ENCODE measurements at regions not wholly inside any gene's neighbourhood (a gene's known extent, or its start where the extent isn't known, plus 50 kb on each side); places are given as distances from the start of the nearest gene placed in this dataset.

GRCh38 chr12:39062266-39062996 lies 157.0 kb upstream of the CPNE8 start:
- no peak for DNase-seq (ENCODE audit: insufficient read length, low spot score)
- no peak for FAIRE-seq
- TF ChIP-seq, protein P1, sequence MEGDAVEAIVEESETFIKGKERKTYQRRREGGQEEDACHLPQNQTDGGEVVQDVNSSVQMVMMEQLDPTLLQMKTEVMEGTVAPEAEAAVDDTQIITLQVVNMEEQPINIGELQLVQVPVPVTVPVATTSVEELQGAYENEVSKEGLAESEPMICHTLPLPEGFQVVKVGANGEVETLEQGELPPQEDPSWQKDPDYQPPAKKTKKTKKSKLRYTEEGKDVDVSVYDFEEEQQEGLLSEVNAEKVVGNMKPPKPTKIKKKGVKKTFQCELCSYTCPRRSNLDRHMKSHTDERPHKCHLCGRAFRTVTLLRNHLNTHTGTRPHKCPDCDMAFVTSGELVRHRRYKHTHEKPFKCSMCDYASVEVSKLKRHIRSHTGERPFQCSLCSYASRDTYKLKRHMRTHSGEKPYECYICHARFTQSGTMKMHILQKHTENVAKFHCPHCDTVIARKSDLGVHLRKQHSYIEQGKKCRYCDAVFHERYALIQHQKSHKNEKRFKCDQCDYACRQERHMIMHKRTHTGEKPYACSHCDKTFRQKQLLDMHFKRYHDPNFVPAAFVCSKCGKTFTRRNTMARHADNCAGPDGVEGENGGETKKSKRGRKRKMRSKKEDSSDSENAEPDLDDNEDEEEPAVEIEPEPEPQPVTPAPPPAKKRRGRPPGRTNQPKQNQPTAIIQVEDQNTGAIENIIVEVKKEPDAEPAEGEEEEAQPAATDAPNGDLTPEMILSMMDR (IDR thresholded peaks at IDR 0.05; ENCODE audit: insufficient read depth, missing control alignments), result no peak

DNA sequence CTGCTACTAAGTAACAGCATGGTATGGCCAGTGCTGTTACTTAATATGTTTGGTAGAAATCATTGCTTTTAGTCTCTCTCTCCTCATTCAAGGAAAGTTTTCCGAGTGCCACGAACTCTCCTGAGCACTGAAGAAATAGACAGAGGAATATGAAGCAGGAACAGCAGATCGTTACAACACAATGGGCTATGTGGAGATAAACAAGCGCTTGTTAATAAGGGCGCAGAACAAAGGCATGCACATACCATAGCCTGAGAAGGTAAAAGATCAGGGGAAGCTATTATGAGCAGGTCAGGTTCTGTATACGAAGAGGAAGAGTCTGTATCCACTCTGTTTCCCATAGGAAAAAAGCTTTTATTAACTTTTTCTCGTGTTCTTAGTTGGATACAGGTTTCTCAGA lies 156.2 kb upstream of the CPNE8 start:
- FAIRE-seq (no peak), DNase-seq (ENCODE audit: insufficient read length, low spot score) (no peak)
- TF ChIP-seq, protein P1 (IDR thresholded peaks at IDR 0.05; ENCODE audit: insufficient read depth, missing control alignments), result no peak

DNA sequence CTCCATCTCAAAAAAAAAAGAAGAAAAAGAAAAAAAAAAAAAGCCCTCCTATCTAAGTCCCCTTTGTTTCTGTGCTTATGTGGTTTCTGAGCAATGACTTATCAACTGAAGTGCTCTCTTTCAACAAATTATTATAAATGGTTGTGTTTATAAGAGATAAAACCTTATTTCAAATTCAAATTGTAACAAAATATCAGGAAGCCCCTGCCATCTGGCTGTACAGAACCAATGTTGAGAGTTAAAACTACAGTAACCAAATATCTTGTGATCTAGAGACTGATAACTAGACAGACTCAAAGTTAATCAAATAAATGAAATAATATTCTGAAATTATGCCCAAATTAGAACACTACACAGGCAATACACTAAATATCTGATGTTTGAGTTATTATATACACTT lies 143.0 kb upstream of the CPNE8 start:
- TF ChIP-seq, protein P1 (IDR thresholded peaks at IDR 0.05; ENCODE audit: insufficient read depth, missing control alignments), result no peak
- no peak for FAIRE-seq
- no peak for DNase-seq (ENCODE audit: insufficient read length, low spot score)

DNA sequence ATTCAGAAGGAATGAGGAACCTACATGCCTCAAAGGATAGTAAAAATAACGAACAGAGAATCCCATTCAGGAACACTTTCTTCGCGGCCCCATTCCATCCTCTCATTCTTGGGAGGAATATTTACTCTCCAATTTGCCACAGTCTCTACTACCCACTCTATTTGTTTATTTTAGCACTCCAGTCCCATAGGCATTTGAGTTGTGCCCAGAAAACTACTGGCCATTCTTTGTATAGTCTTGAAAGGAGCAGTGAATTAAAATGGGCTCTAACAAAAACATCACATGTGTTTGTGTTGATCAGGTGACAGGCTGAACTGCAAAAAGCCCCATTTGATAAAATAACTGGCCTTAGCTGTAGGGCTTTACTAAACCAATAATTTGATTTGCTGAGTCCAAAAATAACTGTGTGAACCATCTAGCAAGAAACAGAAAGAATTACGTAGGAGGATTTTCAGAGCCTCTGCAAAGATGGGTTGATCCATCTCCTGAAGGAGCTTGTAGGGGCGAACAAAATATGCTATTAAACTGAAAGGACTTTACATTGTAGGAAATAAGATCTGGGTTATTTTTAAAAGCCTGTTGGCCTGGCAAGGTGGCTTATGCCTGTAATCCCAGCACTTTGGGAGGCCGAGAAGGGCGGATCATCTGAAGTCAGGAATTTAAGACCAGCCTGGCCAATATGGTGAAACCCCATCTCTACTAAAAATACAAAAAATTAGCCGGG lies 142.3 kb upstream of the CPNE8 start:
- FAIRE-seq (no peak), DNase-seq (ENCODE audit: insufficient read length, low spot score) (no peak)
- TF ChIP-seq, protein P1 (IDR thresholded peaks at IDR 0.05; ENCODE audit: insufficient read depth, missing control alignments), result no peak

DNA sequence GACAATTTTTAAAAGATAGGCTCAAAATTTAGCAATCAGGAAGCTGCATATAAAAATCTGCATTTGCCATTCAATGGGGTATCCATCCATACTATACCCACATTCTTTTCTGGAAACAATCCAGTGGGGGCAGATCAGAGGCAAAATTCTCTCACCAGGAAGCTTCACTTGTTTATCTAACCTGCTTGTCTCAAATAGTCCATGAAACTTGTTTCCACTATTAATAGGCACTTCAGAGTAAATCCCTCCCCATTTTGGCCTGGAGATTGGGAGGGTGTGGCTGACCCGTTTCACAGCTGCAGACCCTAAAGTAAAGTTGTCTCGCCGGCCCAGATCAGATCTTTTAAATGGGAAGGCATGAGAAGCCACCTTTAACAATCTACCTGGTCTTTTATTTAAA lies 139.4 kb upstream of the CPNE8 start:
- no peak for FAIRE-seq

GRCh38 chr12:39043424-39043822 lies 138.0 kb upstream of the CPNE8 start:
- no peak for DNase-seq (ENCODE audit: insufficient read length, low spot score)
- FAIRE-seq, result no peak
- TF ChIP-seq, protein P1 (IDR thresholded peaks at IDR 0.05; ENCODE audit: insufficient read depth, missing control alignments), result no peak

More for the DNA sequence above, 139.4 kb upstream of the CPNE8 start:
- DNase-seq (ENCODE audit: insufficient read length, low spot score), result no peak
- TF ChIP-seq, protein P1 (IDR thresholded peaks at IDR 0.05; ENCODE audit: insufficient read depth, missing control alignments), result no peak

GRCh38 chr12:39040275-39040674 lies 134.9 kb upstream of the CPNE8 start:
- TF ChIP-seq, protein P1 (IDR thresholded peaks at IDR 0.05; ENCODE audit: insufficient read depth, missing control alignments), result no peak
- FAIRE-seq, result no peak

More at GRCh38 chr12:39040275-39040674, 134.9 kb upstream of the CPNE8 start:
- DNase-seq (ENCODE audit: insufficient read length, low spot score), result no peak
